IMR-90 (cell line): ENCODE measurements at regions not wholly inside any gene's neighbourhood (a gene's known extent, or its start where the extent isn't known, plus 50 kb on each side); places are given as distances from the start of the nearest gene placed in this dataset.

Source experiments
- ATAC-seq: fragments of 200-7000 bp; cut with Tn5 transposase; 2 replicates; pipeline ENCODE4 v1.9.1; 2020; ENCODE audit warnings: low read depth, mild to moderate bottlenecking, moderate library complexity
- BruUV-seq: library from RNA; stranded (reverse); fragments of 400-500 nt; replicated peaks from 2 replicates; lab custom pipeline; 2021; lab: Mats Ljungman, UMichigan
- CTCF ChIA-PET: fragments of 300-600 bp; formaldehyde crosslinking; extraction: SDS; loops from one replicate; lab custom pipeline; 2021; ENCODE audit warnings: antibody characterized with exemption; lab: Yijun Ruan, JAX
- POLR2A ChIA-PET: fragments of 300-600 bp; sonication (Branson Sonifier 250); formaldehyde crosslinking; loops from one replicate; lab custom pipeline; 2022; ENCODE audit warnings: antibody characterized with exemption; ENCODE audit not compliant: unreplicated experiment; lab: Charles Lee
- DNase-seq: peaks from one replicate; pipeline ENCODE4 v3.0.0; 2013
- H2AFZ ChIP-seq: replicated peaks from 2 replicates; pipeline ENCODE3; 2013; ENCODE audit warnings: low read length, mild to moderate bottlenecking; ENCODE audit not compliant: poor library complexity
- H2AK5ac ChIP-seq: 2 replicates; pipeline ENCODE4 v1.6.1; 2013; ENCODE audit warnings: low read depth, low read length, inconsistent platforms
- H2AK9ac ChIP-seq: replicated peaks from 2 replicates; pipeline ENCODE3; 2013; ENCODE audit warnings: mild to moderate bottlenecking, low read depth, low read length, moderate library complexity; ENCODE audit not compliant: poor library complexity
- H2BK120ac ChIP-seq: 2 replicates; pipeline ENCODE4 v1.6.1; 2013; ENCODE audit warnings: low read depth, low read length, inconsistent platforms
- H2BK15ac ChIP-seq: 3 replicates; pipeline ENCODE4 v1.6.1; 2013; ENCODE audit warnings: low read depth, low read length, inconsistent platforms
- H2BK20ac ChIP-seq: 2 replicates; pipeline ENCODE4 v1.6.1; 2013; ENCODE audit warnings: low read depth, mild to moderate bottlenecking, inconsistent platforms, low read length, moderate library complexity
- H2BK5ac ChIP-seq: 2 replicates; pipeline ENCODE4 v1.6.1; 2013; ENCODE audit warnings: mild to moderate bottlenecking, low read depth, low read length, inconsistent platforms; ENCODE audit not compliant: poor library complexity, severe bottlenecking
- H3K14ac ChIP-seq: replicated peaks from 2 replicates; pipeline ENCODE4 v1.6.1; 2013; ENCODE audit warnings: low read depth, low read length, inconsistent platforms
- H3K18ac ChIP-seq: 2 replicates; pipeline ENCODE4 v1.6.1; 2013; ENCODE audit warnings: low read depth, low read length, control low read depth
- H3K23ac ChIP-seq: 2 replicates; pipeline ENCODE4 v1.6.1; 2013; ENCODE audit warnings: low read depth, low read length, inconsistent platforms
- H3K27ac ChIP-seq: 2 replicates; pipeline ENCODE4 v1.5.1; 2013; ENCODE audit warnings: mild to moderate bottlenecking, control low read depth, low read length; ENCODE audit not compliant: insufficient read depth
- H3K27me3 ChIP-seq: 2 replicates; pipeline ENCODE4 v1.6.1; 2013; ENCODE audit warnings: low read length; ENCODE audit not compliant: control insufficient read depth, insufficient read depth
- H3K36me3 ChIP-seq: 2 replicates; pipeline ENCODE4 v1.6.1; 2013; ENCODE audit warnings: low read length, mixed read lengths; ENCODE audit not compliant: control insufficient read depth, insufficient read depth
- H3K4ac ChIP-seq: 2 replicates; pipeline ENCODE4 v1.6.1; 2013; ENCODE audit warnings: low read depth, low read length, inconsistent platforms
- H3K4me1 ChIP-seq: 2 replicates; pipeline ENCODE4 v1.6.1; 2013; ENCODE audit warnings: low read length, mixed read lengths; ENCODE audit not compliant: control insufficient read depth, insufficient read depth
- H3K4me2 ChIP-seq: 2 replicates; pipeline ENCODE4 v1.6.1; 2013; ENCODE audit warnings: low read depth, mild to moderate bottlenecking, control low read depth, low read length, moderate library complexity
- H3K4me3 ChIP-seq: 2 replicates; pipeline ENCODE4 v1.5.1; 2013; ENCODE audit warnings: low read depth, mild to moderate bottlenecking, control low read depth, low read length, moderate library complexity; ENCODE audit not compliant: insufficient read depth
- H3K56ac ChIP-seq: 2 replicates; pipeline ENCODE4 v1.6.1; 2013; ENCODE audit warnings: low read length, inconsistent platforms; ENCODE audit not compliant: insufficient read depth; ENCODE audit errors: extremely low read depth
- H3K79me1 ChIP-seq, 2 experiments: 2 replicates each; pipeline ENCODE4 v1.6.1; 2013; ENCODE audit warnings: low read length in 2 of 2, inconsistent platforms in 1 of 2, low read depth in 1 of 2
- H3K9ac ChIP-seq: 2 replicates; pipeline ENCODE4 v1.6.1; 2013; ENCODE audit warnings: low read depth, low read length, control low read depth
- H3K9me1 ChIP-seq: 2 replicates; pipeline ENCODE4 v1.6.1; 2013; ENCODE audit warnings: low read length, inconsistent platforms; ENCODE audit not compliant: insufficient read depth
- H3K9me3 ChIP-seq: 2 replicates; pipeline ENCODE4 v1.6.1; 2013; ENCODE audit warnings: low read length; ENCODE audit not compliant: control insufficient read depth, insufficient read depth
- H4K20me1 ChIP-seq: 2 replicates; pipeline ENCODE4 v1.6.1; 2013; ENCODE audit warnings: low read length, inconsistent platforms; ENCODE audit not compliant: insufficient read depth
- H4K5ac ChIP-seq: 2 replicates; pipeline ENCODE4 v1.6.1; 2013; ENCODE audit warnings: mild to moderate bottlenecking, low read depth, low read length, control low read depth
- H4K8ac ChIP-seq, 2 experiments: 2 replicates each; pipeline ENCODE4 v1.6.1; 2013; ENCODE audit warnings: low read depth in 2 of 2, low read length in 2 of 2, control low read depth in 1 of 2, inconsistent platforms in 1 of 2
- H4K91ac ChIP-seq: 2 replicates; pipeline ENCODE4 v1.6.1; 2013; ENCODE audit warnings: low read depth, low read length, inconsistent platforms; ENCODE audit not compliant: insufficient read depth
- BHLHE40 ChIP-seq: fragments of 150-350 bp; IDR thresholded peaks from 2 replicates; pipeline ENCODE4 v1.6.1; 2016; ENCODE audit warnings: mild to moderate bottlenecking, low read depth, low read length
- CEBPB ChIP-seq: IDR thresholded peaks from 2 replicates; pipeline ENCODE4 v1.6.1; 2012; ENCODE audit warnings: low read depth, low read length, improper control_type of control experiment
- CHD1 ChIP-seq: IDR thresholded peaks from 2 replicates; pipeline ENCODE4 v1.6.1; 2012; ENCODE audit warnings: low read depth, low read length, improper control_type of control experiment
- FOS ChIP-seq: fragments of 150-350 bp; IDR thresholded peaks from 2 replicates; pipeline ENCODE4 v1.6.1; 2016; ENCODE audit warnings: low read depth, low read length
- MAFK ChIP-seq: IDR thresholded peaks from 2 replicates; pipeline ENCODE4 v1.6.1; 2012; ENCODE audit warnings: low read depth, low read length, improper control_type of control experiment
- MAZ ChIP-seq: IDR thresholded peaks from 2 replicates; pipeline ENCODE4 v1.6.1; 2012; ENCODE audit warnings: low read depth, mild to moderate bottlenecking, low read length, improper control_type of control experiment, moderate library complexity, borderline replicate concordance
- MXI1 ChIP-seq: IDR thresholded peaks from 2 replicates; pipeline ENCODE4 v1.6.1; 2012; ENCODE audit warnings: low read depth, mild to moderate bottlenecking, low read length, moderate library complexity, borderline replicate concordance
- NFE2L2 ChIP-seq: fragments of 150-350 bp; IDR thresholded peaks from 2 replicates; pipeline ENCODE4 v1.6.1; 2016; ENCODE audit warnings: low read depth, mild to moderate bottlenecking, low read length
- POLR2A ChIP-seq: IDR thresholded peaks from 2 replicates; pipeline ENCODE4 v1.6.1; 2012; ENCODE audit warnings: mild to moderate bottlenecking, low read depth, low read length
- RAD21 ChIP-seq: IDR thresholded peaks from 2 replicates; pipeline ENCODE4 v1.6.1; 2012; ENCODE audit warnings: low read length, improper control_type of control experiment
- RCOR1 ChIP-seq: IDR thresholded peaks from 2 replicates; pipeline ENCODE4 v1.6.1; 2012; ENCODE audit warnings: mild to moderate bottlenecking, low read length, improper control_type of control experiment; ENCODE audit not compliant: insufficient replicate concordance
- RFX5 ChIP-seq: IDR thresholded peaks from 2 replicates; pipeline ENCODE4 v1.8.0; 2012; ENCODE audit warnings: low read depth, mild to moderate bottlenecking, low read length, moderate library complexity
- SMC3 ChIP-seq: fragments of 150-350 bp; IDR thresholded peaks from 2 replicates; pipeline ENCODE4 v1.6.1; 2016; ENCODE audit warnings: low read depth, mild to moderate bottlenecking, antibody characterized with exemption, low read length, moderate library complexity
- WGBS, 2 experiments: methylation state at CpG; one replicate each; pipeline versions ENCODE4 v1.1.5 to v1.1.7; 2013; ENCODE audit warnings: missing lambda C conversion rate in 2 of 2; ENCODE audit not compliant: insufficient read length in 1 of 2; ENCODE audit errors: extremely low coverage in 2 of 2; 5-methylcytosine and 5-hydroxymethylcytosine counted together
- dilution Hi-C: fragments of 300-500 bp; cut with HindIII; formaldehyde crosslinking; loops from one replicate; pipeline ENCODE4 v1.14.3; 2018; ENCODE audit warnings: low sequenced_read_pairs; ENCODE audit not compliant: unreplicated experiment
- in situ Hi-C: fragments of 300-500 bp; cut with MboI; formaldehyde crosslinking; loops from 3 replicates; pipeline ENCODE4 v1.14.3; 2019; ENCODE audit warnings: low sequenced_read_pairs, inconsistent platforms, mixed read lengths
- intact Hi-C: fragments of 100-400 bp; cut with micrococcal nuclease; formaldehyde crosslinking; loops from 2 replicates; pipeline ENCODE4 v1.10.0; 2022
- TF ChIP-seq, protein P1 (sequence below): conservative IDR thresholded peaks from 2 replicates; pipeline ENCODE4 v1.5.1; 2012; ENCODE audit warnings: mild to moderate bottlenecking, low read depth, low read length, improper control_type of control experiment
- TF ChIP-seq, protein P2 (sequence below): fragments of 150-350 bp; IDR thresholded peaks from 2 replicates; pipeline ENCODE4 v1.6.1; 2016; ENCODE audit warnings: low read depth, mild to moderate bottlenecking, low read length, moderate library complexity, borderline replicate concordance
- TF ChIP-seq, protein P3 (sequence below): fragments of 150-350 bp; IDR thresholded peaks from 2 replicates; pipeline ENCODE4 v1.6.1; 2017; ENCODE audit warnings: mild to moderate bottlenecking, antibody characterized with exemption, low read length, low read depth

DNA sequence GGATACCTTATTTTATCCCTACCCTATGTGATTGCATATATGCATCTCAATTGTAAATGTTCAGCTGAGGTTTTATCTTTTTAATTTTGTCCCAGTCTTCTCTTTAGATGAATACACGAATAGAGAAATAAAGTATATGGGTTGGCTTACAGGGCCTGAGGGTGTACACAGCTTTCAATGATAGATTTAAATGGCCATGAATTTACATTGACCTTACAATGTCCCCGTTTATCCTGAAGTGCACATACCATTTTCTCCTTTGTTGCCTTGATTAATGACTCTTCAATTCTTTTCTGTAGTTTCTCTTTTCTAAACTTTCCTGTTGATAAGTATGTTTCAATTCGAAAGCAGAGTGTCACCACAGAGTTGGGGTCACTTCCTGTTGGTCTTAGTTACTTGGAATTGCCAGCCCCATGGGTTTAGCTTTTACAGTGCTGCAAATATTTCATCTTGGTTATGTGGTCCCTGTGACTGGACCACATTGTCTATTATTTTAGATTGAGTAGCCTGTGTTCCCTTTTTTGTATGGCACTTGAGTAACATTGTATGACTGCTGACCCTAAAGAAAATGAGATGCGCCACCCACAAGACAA is 1616.3 kb upstream of the ACVR2A start:
- TF ChIP-seq, protein P1, sequence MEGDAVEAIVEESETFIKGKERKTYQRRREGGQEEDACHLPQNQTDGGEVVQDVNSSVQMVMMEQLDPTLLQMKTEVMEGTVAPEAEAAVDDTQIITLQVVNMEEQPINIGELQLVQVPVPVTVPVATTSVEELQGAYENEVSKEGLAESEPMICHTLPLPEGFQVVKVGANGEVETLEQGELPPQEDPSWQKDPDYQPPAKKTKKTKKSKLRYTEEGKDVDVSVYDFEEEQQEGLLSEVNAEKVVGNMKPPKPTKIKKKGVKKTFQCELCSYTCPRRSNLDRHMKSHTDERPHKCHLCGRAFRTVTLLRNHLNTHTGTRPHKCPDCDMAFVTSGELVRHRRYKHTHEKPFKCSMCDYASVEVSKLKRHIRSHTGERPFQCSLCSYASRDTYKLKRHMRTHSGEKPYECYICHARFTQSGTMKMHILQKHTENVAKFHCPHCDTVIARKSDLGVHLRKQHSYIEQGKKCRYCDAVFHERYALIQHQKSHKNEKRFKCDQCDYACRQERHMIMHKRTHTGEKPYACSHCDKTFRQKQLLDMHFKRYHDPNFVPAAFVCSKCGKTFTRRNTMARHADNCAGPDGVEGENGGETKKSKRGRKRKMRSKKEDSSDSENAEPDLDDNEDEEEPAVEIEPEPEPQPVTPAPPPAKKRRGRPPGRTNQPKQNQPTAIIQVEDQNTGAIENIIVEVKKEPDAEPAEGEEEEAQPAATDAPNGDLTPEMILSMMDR, result no peak
- TF ChIP-seq MXI1 (no peak), CHD1 (no peak), MAFK (no peak), SMC3 (no peak), POLR2A (no peak), CEBPB (no peak), RCOR1 (no peak), NFE2L2 (no peak), RAD21 (no peak), FOS (no peak), MAZ (no peak), BHLHE40 (no peak), RFX5 (no peak)
- TF ChIP-seq, protein P2, sequence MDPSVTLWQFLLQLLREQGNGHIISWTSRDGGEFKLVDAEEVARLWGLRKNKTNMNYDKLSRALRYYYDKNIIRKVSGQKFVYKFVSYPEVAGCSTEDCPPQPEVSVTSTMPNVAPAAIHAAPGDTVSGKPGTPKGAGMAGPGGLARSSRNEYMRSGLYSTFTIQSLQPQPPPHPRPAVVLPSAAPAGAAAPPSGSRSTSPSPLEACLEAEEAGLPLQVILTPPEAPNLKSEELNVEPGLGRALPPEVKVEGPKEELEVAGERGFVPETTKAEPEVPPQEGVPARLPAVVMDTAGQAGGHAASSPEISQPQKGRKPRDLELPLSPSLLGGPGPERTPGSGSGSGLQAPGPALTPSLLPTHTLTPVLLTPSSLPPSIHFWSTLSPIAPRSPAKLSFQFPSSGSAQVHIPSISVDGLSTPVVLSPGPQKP, result no peak
- TF ChIP-seq, protein P3, sequence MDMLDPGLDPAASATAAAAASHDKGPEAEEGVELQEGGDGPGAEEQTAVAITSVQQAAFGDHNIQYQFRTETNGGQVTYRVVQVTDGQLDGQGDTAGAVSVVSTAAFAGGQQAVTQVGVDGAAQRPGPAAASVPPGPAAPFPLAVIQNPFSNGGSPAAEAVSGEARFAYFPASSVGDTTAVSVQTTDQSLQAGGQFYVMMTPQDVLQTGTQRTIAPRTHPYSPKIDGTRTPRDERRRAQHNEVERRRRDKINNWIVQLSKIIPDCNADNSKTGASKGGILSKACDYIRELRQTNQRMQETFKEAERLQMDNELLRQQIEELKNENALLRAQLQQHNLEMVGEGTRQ, result no peak
- Histone ChIP-seq H2AFZ (no peak overlapping the region), H3K4me2 (no peak overlapping the region)

More for the DNA sequence above, 1616.3 kb upstream of the ACVR2A start:
- no TSS peak for BruUV-seq
- Histone ChIP-seq H2AK9ac (no peak overlapping the region), H2AK5ac (no peak overlapping the region), H2BK15ac (peak overlapping the region; percentile 69; the same call in 2 of the 3 replicates), H4K8ac (no peak overlapping the region; a peak in 1 of 4 replicates), H4K91ac (0 out of 2 replicates have a peak overlapping the region, but pooled peaks have one; percentile 24), H2BK120ac (peak overlapping the region; percentile 69; the same call in 1 of the 2 replicates), H3K27me3 (no peaks in the 10 kb centered on the region), H3K79me1 (no peaks in the 10 kb centered on the region), H2BK5ac (no peak overlapping the region), H4K20me1 (no peaks in the 10 kb centered on the region), H3K14ac (no peak overlapping the region), H3K9ac (no peak overlapping the region), H2BK20ac (peak overlapping the region; percentile 60; the same call in 1 of the 2 replicates), H3K36me3 (no peaks in the 10 kb centered on the region), H3K4me1 (0 out of 2 replicates have a peak, but pooled peaks cover 2% of the 10 kb centered on the region), H3K23ac (no peak overlapping the region; the same call in 1 of the 2 replicates), H3K18ac (peak overlapping the region; percentile 1; the same call in 1 of the 2 replicates), H3K27ac (no peak overlapping the region), H3K4me3 (no peak overlapping the region), H3K9me3 (no peaks in the 10 kb centered on the region), H3K56ac (no peak overlapping the region), H3K4ac (peak overlapping the region; percentile 11; the same call in 1 of the 2 replicates), H4K5ac (0 out of 2 replicates have a peak overlapping the region, but pooled peaks have one; percentile 21), H3K9me1 (no peaks in the 10 kb centered on the region)
- in situ Hi-C loops, result no loop called here
- WGBS, 2 experiments, result no CpG with 5 or more reads among the region's 4 CpGs
- DNase-seq (no peak), ATAC-seq (no peak)
- intact Hi-C loops, result no loop called here
- POLR2A ChIA-PET, result no interaction called here
- CTCF ChIA-PET, result interaction anchor here (0.7 kb wide), 1 partner anchor 17 kb away, joined by 3 read pairs; no protein-coding TSS in a partner anchor
- dilution Hi-C loops, result no loop called here
